Glutamatergic neuron (in vitro differentiated cells): ENCODE measurements at regions not wholly inside any gene's neighbourhood (a gene's known extent, or its start where the extent isn't known, plus 50 kb on each side); places are given as distances from the start of the nearest gene placed in this dataset.
"Not testable (repeated sequence)": the region's sequence is repeated elsewhere in the genome, so short reads cannot be mapped to it uniquely, and the experiment has no call there.

ENCODE experiments used
- DNase-seq: peaks from one replicate; pipeline ENCODE4 v3.0.0; 2022
- H3K27ac Mint-ChIP-seq: one replicate; pipeline ENCODE4 v1.8.0; 2020; ENCODE audit warnings: mild to moderate bottlenecking, mixed read lengths, inconsistent platforms; ENCODE audit not compliant: unreplicated experiment
- H3K27me3 Mint-ChIP-seq: one replicate; pipeline ENCODE4 v1.8.0; 2020; ENCODE audit warnings: mild to moderate bottlenecking, moderate library complexity, mixed read lengths, inconsistent platforms; ENCODE audit not compliant: unreplicated experiment
- H3K36me3 Mint-ChIP-seq: one replicate; pipeline ENCODE4 v1.8.0; 2020; ENCODE audit warnings: mild to moderate bottlenecking, mixed read lengths, inconsistent platforms; ENCODE audit not compliant: unreplicated experiment
- H3K4me1 Mint-ChIP-seq: one replicate; pipeline ENCODE4 v1.8.0; 2020; ENCODE audit warnings: mild to moderate bottlenecking, low read depth, mixed read lengths, inconsistent platforms; ENCODE audit not compliant: unreplicated experiment
- H3K4me3 Mint-ChIP-seq: one replicate; pipeline ENCODE4 v1.8.0; 2020; ENCODE audit warnings: mild to moderate bottlenecking, mixed read lengths, inconsistent platforms; ENCODE audit not compliant: unreplicated experiment
- H3K9me3 Mint-ChIP-seq: one replicate; pipeline ENCODE4 v1.8.0; 2020; ENCODE audit warnings: mild to moderate bottlenecking, moderate library complexity, mixed read lengths, inconsistent platforms; ENCODE audit not compliant: unreplicated experiment
- CTCF ChIP-seq: fragments of 200-600 bp; sonication (generic); IDR thresholded peaks from one replicate; pipeline ENCODE4 v1.5.0; 2021; ENCODE audit not compliant: partially characterized antibody, unreplicated experiment

GRCh38 chr2:207372483-207372882 lies 157.3 kb upstream of the CREB1 start:
- H3K27ac Mint-ChIP-seq, result no peak overlapping the region
- no peak for DNase-seq
- TF ChIP-seq CTCF, result no peak
- peaks cover 12% of the 10 kb centered on the region for H3K4me1 Mint-ChIP-seq
- H3K36me3 Mint-ChIP-seq, result peaks cover 5% of the 10 kb centered on the region
- no peaks in the 10 kb centered on the region for H3K27me3 Mint-ChIP-seq
- no peak overlapping the region for H3K4me3 Mint-ChIP-seq
- no peaks in the 10 kb centered on the region for H3K9me3 Mint-ChIP-seq

GRCh38 chr2:207375207-207375875 lies 154.4 kb upstream of the CREB1 start:
- Mint-ChIP-seq H3K9me3 (peaks cover 2% of the 10 kb centered on the region), H3K27me3 (no peaks in the 10 kb centered on the region), H3K27ac (no peak overlapping the region), H3K36me3 (peaks cover 14% of the 10 kb centered on the region), H3K4me3 (no peak overlapping the region), H3K4me1 (peaks cover 3% of the 10 kb centered on the region)
- TF ChIP-seq CTCF, result no peak
- no peak for DNase-seq

GRCh38 chr2:207378620-207379019 lies 151.1 kb upstream of the CREB1 start:
- not testable (repeated sequence) for H3K4me3 Mint-ChIP-seq
- peaks cover 17% of the 10 kb centered on the region for H3K36me3 Mint-ChIP-seq

GRCh38 chr2:207385076-207385475 lies 144.7 kb upstream of the CREB1 start:
- H3K9me3 Mint-ChIP-seq, result peaks cover 2% of the 10 kb centered on the region
- peaks cover 7% of the 10 kb centered on the region for H3K36me3 Mint-ChIP-seq
- no peak for DNase-seq
- no peaks in the 10 kb centered on the region for H3K4me1 Mint-ChIP-seq
- H3K4me3 Mint-ChIP-seq, result no peak overlapping the region
- TF ChIP-seq CTCF, result no peak
- H3K27me3 Mint-ChIP-seq, result no peaks in the 10 kb centered on the region
- no peak overlapping the region for H3K27ac Mint-ChIP-seq

More at GRCh38 chr2:207378620-207379019, 151.1 kb upstream of the CREB1 start:
- not testable (repeated sequence) for H3K27me3 Mint-ChIP-seq, H3K9me3 Mint-ChIP-seq, H3K4me1 Mint-ChIP-seq, DNase-seq, H3K27ac Mint-ChIP-seq

- no peak for TF ChIP-seq CTCF
- H3K27me3 Mint-ChIP-seq, result no peaks in the 10 kb centered on the region
- H3K9me3 Mint-ChIP-seq, result peaks cover 2% of the 10 kb centered on the region
- no peaks in the 10 kb centered on the region for H3K4me1 Mint-ChIP-seq
- H3K4me3 Mint-ChIP-seq, result no peak overlapping the region
- no peak for DNase-seq
- no peak overlapping the region for H3K27ac Mint-ChIP-seq
- peaks cover 7% of the 10 kb centered on the region for H3K36me3 Mint-ChIP-seq
Measured at GRCh38 chr2:207385903-207386302, 143.9 kb upstream of the CREB1 start.
